HG03159 (cell line): ENCODE measurements at regions not wholly inside any gene's neighbourhood (a gene's known extent, or its start where the extent isn't known, plus 50 kb on each side); places are given as distances from the start of the nearest gene placed in this dataset.

Experiments
- ATAC-seq: cut with Tn5 transposase; IDR thresholded peaks from one replicate; pipeline ENCODE4 v1.9.1; 2021; ENCODE audit warnings: mild to moderate bottlenecking, moderate library complexity; ENCODE audit not compliant: unreplicated experiment

DNA sequence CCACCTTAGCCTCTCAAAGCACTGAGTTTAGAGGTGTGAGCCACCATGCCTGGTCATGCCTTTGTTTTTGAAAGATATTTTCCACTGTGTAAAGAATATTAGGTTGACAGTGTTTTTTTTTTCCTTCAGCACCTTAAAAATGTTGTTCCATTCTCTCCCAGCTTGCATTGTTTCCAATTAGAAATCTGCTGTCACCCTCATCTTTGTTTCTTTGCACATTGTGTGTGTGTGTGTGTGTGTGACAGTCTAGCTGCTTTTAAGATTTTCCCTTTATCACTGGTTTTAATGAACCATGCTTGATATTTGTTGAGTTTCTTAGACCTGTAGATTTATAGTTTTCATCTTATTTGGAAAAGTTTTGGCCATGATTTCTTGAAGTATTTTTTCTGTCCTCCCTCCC, 79.0 kb upstream of the NKX1-1 start:
- no peak for ATAC-seq

DNA sequence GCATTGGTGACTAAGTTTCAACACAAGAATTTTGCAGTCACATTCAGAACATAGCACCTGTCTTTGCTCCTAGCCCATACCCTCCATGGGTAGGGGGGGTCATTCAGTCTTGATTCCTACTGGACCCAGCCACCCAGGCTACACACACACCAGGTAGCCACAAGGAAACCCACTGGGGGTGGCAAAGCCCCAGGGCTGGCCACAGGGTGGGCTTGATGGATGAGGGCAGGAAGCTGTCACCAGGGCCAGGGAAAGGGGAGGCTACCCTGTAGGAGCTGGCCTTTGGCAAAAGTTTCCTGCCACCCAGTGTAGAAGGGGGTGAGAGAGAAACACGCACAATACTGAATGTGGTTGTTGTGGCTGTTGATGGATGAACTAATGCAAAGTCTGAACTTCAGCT, 74.5 kb upstream of the NKX1-1 start:
- ATAC-seq: no peak

DNA sequence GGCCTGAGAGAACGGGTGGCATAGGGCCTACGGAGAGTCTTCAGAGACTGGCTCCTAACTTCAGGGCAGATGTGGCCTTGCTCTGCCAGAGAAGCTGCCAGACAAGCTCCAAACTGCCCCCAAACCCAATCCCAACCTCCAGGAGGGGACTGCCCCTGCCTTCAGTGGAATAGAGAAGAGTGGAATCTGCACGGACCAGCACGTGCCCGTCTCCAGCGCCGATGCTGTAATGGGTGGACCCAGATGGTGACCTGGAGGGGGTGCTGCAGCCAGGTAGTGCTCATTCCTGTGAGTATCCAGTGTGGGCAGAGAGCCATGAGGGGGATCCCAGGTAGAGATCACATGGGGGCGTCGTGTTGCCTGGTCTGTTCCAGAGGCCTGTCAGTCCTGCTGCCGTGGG, 73.2 kb upstream of the NKX1-1 start:
- ATAC-seq: no peak

DNA sequence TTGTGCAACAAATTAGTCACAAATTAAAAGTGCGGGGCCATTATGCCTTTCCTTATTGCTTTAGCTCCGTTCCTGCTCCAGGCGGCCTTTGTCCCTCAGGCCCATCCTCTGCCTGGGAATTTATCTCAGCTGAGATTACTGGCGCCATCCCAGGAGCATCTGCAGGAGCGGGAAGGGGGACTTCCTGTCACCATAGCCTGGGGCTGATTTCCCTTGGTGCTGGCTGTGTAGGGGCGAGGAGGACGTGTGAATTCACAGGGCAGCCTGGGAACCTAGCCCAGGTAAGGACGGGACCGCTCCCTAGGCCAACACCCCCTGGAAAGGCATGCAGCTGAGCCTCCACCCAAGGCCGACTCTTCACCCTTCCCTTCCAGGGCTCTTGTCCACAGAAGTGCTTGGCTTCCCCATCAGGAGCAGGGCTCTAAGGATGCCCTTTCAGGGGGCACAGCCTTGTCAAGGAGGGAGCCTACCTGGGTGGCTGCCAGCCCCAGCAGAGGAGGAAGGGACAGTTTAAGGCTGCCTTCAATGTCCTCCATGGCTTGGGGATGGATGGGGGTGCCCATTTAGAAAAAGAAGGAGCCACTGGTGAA, 72.6 kb upstream of the NKX1-1 start:
- no peak for ATAC-seq

DNA sequence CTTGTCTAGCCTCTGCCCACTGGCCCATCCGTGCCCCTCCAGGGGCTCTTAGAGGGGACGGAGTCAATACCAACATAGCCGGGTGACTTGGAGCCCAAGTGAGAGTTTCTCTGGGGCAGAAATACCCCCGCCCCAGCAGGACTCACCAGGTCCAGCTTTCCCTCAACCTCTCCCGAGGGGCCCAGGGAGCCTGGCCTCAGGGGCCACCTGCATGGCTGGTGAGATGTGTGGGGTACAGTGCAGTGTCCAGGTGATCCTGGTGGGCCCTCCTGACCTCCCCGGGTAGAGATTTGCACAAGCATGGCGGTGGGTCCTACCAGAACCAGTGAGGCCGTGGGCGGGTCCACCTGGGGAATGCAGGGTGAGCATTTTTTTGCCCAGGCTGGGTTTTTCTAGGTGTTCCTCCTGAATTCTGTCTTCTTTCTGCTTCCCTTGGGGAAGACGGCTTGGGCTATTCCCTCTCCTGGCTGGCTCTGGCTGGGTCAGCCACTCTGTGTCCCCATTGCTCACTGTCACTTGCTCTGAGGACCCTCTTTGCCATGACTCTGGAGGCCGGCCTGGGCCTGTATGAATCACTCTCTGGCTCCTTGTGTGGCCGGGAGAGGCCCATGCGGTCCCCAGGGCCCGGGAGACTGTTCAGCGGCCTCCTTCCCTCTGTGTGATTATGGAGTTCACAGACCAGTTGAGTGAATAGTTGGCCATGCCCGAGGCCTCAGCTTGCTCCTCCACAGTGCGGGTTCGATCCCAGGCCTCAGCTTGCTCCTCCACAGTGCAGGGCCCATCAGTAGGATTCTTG, 71.0 kb upstream of the NKX1-1 start:
- ATAC-seq: no peak

DNA sequence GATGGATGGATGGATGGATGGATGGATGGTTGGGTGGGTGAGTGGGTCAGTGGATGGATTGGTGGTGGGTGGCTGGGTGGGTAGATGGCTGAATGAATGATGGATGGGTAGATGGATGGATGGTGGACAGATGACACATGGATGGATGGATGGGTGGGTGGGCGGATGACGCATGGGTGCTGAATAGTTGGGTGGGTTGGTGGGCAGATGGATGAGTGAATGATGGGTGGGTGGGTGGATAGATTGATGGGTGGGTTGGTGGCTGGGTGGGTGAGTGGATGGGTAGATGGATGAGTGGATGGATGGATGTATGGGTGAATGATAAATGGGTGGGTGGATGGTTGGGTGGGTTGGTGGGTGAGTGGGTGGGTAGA, 69.9 kb upstream of the NKX1-1 start:
- ATAC-seq: no peak

DNA sequence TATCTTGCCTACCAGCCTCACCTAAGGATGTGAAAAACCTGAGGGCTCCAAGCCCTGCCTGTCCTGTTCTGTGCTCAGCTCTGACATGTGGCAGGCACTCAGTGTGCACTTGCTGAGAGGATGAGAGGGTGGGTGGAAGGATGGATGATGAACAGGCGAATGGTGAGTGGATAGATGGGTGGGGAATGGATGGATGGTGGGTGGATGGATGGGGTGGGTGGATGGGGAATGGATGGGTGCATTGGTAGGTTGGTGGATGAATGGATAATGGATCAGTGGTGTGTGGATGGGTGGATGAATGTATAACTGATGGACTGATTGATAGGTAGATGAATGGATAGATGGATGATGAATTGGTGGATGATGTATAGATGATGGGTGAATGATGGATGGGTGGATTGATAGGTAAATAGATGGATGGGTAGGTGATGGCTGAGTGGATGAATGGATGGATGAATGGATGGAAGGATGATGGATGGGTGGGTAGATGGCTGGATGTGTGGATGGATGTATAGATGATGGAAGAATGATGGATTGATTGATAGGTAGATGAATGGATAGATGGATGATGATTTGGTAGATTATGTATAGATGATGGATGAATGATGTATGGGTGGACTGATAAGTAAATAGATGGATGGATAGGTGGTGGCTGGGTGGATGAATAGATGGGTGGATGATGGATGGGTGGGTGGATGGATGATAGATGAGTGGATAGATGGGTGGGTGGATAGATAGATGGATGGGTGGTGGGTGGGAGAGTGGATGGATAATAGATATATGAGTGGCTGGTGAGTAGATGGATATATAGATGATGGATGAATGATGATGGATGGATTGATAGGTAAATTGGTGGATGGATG, 69.3 kb upstream of the NKX1-1 start:
- no peak for ATAC-seq

DNA sequence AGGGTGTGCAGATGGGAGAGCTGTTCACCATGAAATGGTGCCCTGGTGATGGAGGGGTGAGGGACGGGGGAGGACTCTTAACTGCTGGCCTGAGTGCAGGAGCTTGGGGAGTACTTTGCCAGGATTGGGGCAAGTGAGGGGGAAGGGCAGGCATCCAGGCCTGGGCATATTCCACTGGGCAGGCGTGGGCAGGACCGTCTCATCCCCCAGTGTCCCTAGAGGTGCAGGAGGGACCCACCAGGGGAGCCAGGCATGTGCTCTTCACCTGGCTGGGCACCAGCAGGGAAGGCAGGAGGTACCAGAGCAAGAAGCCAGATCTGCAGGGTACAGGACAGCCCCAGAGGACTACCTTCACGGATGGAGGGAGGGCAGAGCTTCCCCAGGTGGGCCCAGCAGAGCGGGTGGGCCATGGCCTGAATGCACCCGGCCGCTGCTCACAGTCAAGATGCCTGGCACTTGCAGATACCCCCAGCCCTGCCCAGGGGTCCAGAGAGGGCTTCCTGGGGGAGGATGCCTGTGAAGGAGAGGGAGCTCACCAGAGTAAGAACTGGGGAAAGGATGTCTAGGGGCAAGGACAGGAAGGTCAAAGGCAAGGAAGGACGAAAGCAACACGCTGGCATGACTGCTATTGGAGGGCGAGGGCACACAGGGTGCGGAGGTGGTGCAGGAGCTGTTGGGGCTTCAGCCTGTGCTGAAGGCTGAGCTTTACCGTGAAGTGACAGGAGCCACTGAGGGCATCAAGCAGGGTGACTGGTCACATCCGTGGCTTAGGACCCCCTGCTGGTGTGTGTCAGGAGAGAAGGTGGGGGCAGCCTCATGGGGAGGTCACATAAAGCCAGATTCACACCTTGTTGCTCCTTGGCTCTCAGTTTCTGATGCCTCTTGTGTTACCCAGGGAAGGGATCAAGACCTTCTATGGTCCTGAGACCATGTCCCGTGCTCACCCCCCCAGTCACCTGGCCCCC, 68.2 kb upstream of the NKX1-1 start:
- no peak for ATAC-seq

DNA sequence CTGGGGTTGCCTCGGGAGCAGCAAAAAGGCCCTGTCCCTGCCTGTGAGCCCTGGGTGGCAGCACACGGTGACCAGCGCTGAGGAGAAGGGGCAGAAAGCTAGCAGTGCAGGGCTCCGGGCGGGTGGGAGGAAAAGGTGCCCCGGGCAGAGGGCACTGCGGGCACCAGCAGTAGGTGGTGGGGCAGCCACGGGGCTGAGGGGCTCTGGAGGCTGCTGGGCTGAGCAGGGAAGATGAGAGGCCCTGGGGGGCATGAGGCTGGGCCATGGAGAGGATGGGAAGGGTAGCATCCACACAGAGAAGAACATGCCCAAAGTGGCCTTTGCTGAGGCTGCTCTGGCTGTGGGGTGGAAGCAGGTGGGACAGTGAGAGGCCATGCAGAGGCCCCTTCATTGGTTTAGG, 67.5 kb upstream of the NKX1-1 start:
- no peak for ATAC-seq

DNA sequence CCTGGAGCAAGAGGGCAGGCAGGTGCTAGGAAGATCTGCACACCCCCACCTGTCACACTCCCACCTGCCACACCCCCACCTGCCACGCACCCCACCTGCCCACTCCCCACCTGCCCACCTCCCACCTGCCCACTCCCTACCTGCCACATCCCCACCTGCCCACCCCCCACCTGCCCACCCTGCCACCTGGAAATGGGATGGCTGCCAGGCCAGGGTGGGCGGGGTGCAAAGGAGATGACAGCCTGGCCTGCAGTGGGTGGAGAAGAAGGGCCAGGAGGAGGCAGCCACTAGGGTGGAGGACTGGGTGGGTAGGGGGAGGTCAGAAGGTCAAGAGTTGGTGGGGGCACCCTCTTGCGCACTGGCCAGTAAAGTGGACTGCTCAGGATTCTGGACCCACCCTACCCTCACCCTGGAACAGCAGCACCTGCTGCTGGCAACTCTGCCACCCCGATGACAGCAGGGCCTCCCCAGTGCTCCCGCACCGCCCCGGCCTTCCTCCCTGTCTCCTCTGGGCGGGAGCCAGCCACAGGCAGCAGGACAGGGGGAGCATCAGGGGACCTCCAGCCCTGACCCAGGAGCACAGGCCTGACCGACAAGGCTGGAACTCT, 66.8 kb upstream of the NKX1-1 start:
- ATAC-seq: no peak

DNA sequence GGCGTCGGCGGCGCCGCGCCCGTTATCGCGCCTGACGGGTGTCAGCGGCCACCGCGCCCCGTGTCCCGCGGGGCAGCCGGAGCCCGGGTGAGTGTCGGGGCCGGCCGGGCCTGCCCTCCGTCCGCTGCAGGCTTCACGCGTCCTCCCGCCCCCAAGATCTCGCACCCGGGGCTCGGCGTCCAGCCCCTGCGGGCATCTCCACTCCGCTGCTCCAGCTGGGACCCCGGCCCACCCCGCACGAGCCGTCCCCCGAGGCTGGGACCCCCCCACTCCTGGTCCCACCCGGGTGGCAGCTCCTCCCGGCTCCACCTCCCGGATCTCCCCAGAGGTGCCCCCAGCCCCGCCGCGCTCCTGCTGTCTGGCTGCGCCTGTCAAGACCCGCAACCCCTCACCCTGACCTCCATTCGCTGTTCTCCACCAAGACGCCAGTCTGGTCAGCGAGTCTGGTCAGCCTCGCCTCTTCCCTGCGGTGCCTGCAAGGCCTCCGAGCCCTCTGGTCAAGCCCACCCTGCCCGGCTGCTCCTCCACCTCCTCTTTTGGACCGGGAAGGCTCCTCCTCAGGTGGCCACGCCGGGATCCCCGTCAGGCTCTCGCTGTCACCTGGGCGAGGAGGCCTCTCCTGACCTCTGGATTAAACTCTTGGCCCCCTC, 66.0 kb upstream of the NKX1-1 start:
- ATAC-seq: no peak

DNA sequence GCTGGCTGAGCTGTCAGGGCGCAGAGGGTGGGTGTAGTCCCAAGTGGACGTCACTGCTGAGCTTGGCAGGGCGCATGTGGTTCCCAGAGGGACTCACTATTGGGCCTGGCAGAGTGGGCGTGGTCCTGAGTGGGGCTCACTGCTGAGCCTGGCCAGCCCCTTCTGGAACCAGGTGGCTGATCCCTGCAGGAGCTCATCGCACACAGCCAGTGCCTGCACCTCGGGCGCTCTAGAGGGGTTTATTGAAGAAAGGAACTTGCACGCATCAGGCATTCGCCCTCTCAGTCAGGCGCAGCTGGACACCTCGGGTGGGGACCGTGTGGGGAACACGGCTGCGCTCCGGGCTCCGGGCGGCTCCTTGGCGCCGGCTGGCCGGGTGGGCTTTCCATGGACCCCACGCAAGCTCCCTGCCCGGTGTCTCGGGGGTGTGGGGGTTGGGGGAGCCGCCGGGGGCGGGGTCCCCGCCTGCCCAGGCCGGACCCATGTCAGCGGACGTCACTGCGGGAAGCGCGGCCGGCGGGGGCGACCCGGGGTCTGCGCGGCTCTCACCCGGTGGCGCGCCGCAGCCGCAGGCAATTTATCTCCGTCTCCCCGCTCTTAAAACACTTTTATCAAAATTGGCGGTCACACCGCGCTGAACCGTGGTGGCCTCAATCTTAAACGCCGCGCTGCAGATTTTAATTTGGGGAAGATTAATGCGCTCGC, 65.4 kb upstream of the NKX1-1 start:
- no peak for ATAC-seq

DNA sequence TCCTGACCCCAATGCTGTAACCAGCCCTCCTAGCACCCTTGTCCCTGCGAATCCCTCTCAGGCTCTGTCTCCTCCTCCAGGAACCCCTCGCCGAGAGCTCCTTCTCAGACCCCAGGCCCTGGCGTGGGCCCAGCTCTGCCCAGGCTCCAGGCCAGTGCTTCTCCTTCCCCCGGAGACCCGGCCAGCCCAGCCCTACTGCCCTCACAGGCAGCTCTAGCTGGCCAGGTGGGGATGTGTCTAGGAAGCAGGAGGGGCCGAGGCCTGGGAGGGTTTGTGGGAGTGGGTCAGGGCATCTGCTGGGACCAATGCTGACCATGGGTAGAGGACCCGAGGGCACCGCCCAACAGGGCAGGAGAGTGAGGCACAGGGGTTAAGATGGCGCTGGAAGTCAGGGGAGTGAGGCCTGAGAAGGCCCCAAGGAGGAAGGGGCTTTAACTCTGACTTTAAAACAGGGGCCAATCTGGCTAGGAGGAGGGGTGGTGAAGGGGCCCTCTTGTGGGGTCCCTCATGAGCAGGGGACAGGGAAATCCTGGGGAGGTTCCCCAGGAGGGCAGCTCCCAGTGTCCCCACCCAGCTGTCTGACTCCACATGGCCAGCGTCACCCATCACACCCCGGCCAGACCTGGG, 64.7 kb upstream of the NKX1-1 start:
- ATAC-seq: no peak

DNA sequence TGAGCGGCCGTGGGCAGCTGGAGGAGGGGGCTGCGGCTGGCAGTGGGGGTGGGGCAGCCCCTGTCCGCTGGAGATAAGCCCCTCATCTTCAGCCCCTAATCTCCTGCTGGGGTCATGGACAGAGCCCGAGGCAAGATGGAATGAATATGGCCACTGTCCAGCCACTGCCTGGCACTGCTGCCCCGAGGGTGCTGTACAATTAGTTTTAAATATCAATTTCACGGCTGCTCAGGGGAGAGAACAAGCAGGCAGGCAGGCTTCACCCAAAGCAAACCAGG, 64.1 kb upstream of the NKX1-1 start:
- ATAC-seq: no peak

DNA sequence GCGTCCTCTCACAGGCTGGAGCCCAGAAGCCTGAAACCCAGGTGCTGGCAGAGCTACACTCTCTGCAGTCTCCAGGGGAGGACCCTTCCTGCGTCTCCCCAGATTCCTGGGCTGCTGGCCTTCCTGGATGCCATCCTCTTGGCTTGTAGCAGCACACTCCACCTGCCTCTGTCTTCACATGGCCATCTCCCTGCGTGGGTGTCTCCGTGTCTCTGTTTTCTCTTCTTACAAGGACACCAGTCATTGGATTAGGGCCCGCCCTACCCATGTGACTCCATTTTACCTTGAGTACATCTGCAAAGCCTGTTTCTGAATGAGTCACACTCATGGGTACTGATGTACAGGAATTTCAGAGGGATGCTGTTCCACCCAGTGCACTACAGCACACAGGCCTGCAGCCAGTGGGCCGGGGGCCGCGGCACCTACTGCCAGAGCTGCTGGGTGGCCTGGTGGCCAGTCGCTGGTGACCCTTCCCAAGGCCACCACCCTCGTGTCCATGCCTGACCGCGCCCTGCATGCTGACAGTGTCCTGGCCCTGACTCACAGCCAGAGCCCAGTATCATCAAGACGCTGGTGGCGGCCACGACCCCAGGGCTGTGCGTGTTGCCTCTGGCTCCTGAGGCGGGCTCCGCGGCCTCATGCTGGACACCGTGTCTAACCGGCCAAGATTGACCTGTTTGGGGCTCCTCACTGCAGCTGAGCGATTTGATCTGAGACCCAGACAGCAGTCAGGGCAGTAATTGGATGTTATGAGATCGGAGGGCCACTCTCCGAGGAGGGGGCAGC, 63.6 kb upstream of the NKX1-1 start:
- ATAC-seq: no peak

DNA sequence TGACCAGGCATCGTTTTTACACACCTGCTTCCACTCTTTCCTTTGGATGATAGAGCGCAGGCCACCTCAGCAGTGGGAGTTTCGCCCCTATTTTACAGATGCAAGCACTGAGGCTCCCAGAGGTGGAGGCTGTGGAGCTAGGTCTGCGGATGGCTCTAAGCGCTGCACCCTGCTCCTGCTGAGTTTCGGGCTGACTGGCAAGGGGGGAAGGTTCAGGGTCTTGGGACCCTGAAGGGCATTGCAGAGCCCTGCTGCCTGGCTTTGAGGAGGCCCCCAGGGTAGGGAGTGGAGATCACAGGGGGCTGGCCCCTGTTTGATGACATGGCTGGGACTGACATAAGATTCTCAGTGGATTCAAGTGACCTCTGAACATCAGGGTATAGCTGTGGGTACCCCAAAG, 62.8 kb upstream of the NKX1-1 start:
- ATAC-seq: no peak

DNA sequence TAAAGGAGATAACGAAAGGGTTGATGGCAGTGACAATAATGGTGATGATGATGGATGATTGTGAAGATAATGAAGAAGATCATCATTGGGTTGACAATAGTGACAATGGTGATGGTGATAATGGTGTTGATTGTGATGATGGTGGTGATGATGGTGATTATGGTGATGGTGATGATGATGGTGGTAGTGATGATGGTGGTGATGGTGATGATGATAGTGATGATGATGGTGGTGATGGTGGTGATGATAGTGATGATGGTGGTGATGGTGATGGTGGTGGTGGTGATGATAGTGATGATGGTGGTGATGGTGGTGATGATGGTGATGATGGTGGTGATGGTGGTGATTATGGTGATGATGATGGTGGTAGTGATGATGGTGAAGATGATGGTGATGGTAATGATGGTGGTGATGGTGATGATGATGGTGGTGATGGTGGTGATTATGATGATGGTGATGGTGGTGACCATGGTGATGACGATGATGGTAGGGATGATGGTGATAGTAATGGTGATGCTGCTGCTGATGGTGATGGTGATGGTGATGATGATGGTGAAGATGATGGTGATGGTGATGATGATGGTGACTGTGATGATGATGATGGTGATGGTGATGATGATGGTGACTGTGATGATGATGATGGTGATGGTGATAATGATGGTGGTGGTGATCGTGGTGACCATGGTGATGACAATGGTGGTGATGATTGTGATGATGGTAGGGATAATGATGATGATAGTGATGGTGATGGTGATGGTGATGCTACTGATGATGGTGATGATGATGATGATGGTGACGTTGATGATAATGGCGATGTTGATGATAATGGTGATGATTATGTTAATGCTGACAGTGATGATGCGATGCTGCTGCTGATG, 61.6 kb upstream of the NKX1-1 start:
- ATAC-seq: no peak

DNA sequence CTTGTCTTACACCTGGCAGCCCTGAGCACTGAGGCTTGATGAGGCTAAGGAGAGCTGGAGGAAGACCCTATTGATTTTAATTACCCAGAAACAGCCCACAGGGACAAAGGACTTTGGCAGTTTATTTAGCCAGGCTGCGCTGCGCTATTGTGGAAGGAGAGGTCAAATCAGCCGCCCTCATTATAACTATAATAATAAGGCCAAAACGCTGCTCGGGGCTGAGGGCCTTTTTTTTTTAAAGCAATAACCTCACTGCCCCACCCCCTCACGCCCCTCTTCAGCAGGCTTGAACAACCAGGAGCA, 60.6 kb upstream of the NKX1-1 start:
- ATAC-seq: no peak
